Tibial artery (tissue), 4 donors: ENCODE measurements at regions not wholly inside any gene's neighbourhood (a gene's known extent, or its start where the extent isn't known, plus 50 kb on each side); places are given as distances from the start of the nearest gene placed in this dataset.

Source experiments
- DNase-seq, 2 donors: peaks; one replicate each; pipeline ENCODE4 v3.0.0-alpha.2; 2019
- H3K27ac ChIP-seq, 2 donors: fragments of 200-600 bp; sonication (generic) in 1 of 2; 1 replicate in 1 of 2; 2 replicates in 1 of 2; pipeline ENCODE4 v1.5.1; 2018 to 2019; ENCODE audit warnings: mild to moderate bottlenecking in 1 of 2
- H3K27me3 ChIP-seq, 2 donors: fragments of 200-600 bp; sonication (generic) in 1 of 2; one replicate each; pipeline versions ENCODE4 v1.5.1 to v1.6.0; 2016 to 2019
- H3K36me3 ChIP-seq, 3 donors: fragments of 200-600 bp; sonication (generic) in 2 of 3; one replicate each; pipeline ENCODE4 v1.5.1; 2016 to 2019; ENCODE audit warnings: mild to moderate bottlenecking in 2 of 3
- H3K4me1 ChIP-seq, 4 donors: fragments of 200-600 bp; sonication (generic) in 2 of 4; 1 replicate in 3 of 4; 2 replicates in 1 of 4; pipeline ENCODE4 v1.5.1; 2016 to 2019
- H3K4me3 ChIP-seq, 2 donors: fragments of 200-600 bp; sonication (generic) in 1 of 2; 1 replicate in 1 of 2; 2 replicates in 1 of 2; pipeline ENCODE4 v1.5.1; 2018 to 2019; ENCODE audit warnings: mild to moderate bottlenecking in 2 of 2
- H3K9me3 ChIP-seq, 3 donors: fragments of 200-600 bp; sonication (generic) in 1 of 3; one replicate each; pipeline ENCODE4 v1.5.1; 2016 to 2019
- intact Hi-C: fragments of 100-400 bp; cut with DNase I; formaldehyde crosslinking; loops from one replicate; pipeline ENCODE4 v1.15.0; 2023; ENCODE audit warnings: low total_unique reads
- TF ChIP-seq, protein P1 (sequence below), 2 experiments: fragments of 200-600 bp in 1 of 2; fragments of 450-650 bp in 1 of 2; IDR thresholded peaks; one replicate each; pipeline ENCODE4 v1.5.1; 2017 to 2019; ENCODE audit warnings: antibody characterized with exemption in 2 of 2, mild to moderate bottlenecking in 1 of 2, moderate library complexity in 1 of 2

DNA sequence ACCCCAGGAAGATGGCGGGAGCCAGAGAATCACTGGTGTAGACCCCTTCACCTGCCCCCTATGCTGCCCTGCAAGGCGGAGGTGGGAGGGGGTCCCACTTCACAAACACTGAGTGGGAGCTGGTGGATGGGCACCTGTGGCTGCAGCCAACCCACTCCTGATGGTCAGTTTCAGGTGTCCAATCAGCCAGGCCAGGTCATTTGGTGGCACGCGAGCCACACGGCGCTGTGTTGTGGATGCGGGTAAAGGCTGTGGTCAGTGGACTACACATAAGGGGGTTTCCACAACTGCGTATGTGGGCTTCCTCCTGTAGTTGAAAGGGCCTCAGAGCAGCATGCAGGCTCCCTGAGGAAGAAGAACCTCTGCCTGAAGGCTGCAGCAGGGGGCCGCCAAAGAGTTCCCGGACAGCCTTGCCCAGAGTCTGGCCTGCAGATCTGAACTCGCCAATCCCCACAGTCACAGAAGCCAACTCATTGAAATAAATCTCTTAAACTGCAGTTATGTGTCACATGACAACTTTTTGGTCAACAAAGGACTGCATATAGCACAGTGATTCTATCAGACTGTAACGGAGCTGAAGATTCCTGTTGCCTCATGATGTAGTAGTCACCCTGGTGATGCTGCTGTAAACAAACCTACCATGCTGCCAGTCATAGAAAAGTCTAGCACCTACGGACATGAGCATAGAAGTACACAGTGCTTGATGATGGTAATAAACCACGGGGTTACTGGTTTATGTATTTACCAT lies 284.7 kb upstream of the IRX2 start:
- DNase-seq = no peak
- no peak overlapping the region for H3K4me3 ChIP-seq
- no peaks in the 10 kb centered on the region for H3K36me3 ChIP-seq
- no peaks in the 10 kb centered on the region for H3K9me3 ChIP-seq
- no peaks in the 10 kb centered on the region for H3K4me1 ChIP-seq
- intact Hi-C loops = no loop called here
- H3K27ac ChIP-seq = no peak overlapping the region
- no peaks in the 10 kb centered on the region for H3K27me3 ChIP-seq
- TF ChIP-seq, protein P1, sequence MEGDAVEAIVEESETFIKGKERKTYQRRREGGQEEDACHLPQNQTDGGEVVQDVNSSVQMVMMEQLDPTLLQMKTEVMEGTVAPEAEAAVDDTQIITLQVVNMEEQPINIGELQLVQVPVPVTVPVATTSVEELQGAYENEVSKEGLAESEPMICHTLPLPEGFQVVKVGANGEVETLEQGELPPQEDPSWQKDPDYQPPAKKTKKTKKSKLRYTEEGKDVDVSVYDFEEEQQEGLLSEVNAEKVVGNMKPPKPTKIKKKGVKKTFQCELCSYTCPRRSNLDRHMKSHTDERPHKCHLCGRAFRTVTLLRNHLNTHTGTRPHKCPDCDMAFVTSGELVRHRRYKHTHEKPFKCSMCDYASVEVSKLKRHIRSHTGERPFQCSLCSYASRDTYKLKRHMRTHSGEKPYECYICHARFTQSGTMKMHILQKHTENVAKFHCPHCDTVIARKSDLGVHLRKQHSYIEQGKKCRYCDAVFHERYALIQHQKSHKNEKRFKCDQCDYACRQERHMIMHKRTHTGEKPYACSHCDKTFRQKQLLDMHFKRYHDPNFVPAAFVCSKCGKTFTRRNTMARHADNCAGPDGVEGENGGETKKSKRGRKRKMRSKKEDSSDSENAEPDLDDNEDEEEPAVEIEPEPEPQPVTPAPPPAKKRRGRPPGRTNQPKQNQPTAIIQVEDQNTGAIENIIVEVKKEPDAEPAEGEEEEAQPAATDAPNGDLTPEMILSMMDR (IDR thresholded peaks at IDR 0.05) = no peak

DNA sequence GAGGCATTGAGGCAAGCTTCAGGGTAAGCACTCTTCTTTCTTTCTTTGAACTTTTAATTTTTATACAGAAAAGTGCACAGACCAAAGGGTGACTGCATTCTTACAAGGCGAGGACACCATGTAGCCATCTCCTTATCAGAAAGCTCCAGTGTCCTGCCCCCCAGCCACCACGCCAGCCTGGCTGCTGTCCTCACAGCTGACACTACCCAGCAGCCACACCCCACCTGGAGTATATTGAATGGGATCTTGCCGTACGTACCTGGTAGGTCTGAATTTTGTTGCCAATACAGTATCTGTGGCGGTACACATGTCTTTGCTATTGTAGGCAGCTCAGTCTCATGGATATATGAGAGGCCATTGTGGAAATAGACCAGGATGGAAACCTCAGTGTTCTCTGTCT lies 284.0 kb upstream of the IRX2 start:
- Histone ChIP-seq H3K9me3 (no peaks in the 10 kb centered on the region), H3K27ac (no peak overlapping the region), H3K4me3 (no peak overlapping the region), H3K36me3 (no peaks in the 10 kb centered on the region), H3K4me1 (no peaks in the 10 kb centered on the region), H3K27me3 (no peaks in the 10 kb centered on the region)
- TF ChIP-seq, protein P1 (IDR thresholded peaks at IDR 0.05) = no peak
- intact Hi-C loops = no loop called here
- DNase-seq = no peak

DNA sequence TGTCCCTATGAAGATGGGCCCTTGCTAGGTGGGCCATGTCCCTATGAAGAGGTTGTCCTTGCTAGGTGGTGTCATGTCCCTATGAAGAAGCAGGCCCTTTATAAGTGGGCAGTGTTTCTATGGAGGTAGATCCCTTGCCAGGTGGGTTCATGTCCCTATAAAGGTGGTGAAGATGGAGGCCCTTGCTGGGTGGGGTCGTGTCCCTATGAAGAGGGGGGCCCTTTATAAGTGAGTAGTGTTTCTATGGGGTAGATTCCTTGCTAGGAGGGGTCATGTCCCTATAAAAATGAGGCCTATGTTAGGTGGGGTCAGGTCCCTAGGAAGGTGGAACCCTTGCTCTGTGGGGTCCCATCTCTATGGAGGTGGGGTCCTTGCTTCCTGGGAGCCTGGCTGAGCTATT lies 283.4 kb upstream of the IRX2 start:
- H3K9me3 ChIP-seq = no peaks in the 10 kb centered on the region
- TF ChIP-seq, protein P1 (IDR thresholded peaks at IDR 0.05) = no peak
- H3K27ac ChIP-seq = no peak overlapping the region
- H3K27me3 ChIP-seq = no peaks in the 10 kb centered on the region
- DNase-seq = no peak
- H3K4me3 ChIP-seq = no peak overlapping the region
- no peaks in the 10 kb centered on the region for H3K36me3 ChIP-seq
- no peaks in the 10 kb centered on the region for H3K4me1 ChIP-seq
- intact Hi-C loops = no loop called here

DNA sequence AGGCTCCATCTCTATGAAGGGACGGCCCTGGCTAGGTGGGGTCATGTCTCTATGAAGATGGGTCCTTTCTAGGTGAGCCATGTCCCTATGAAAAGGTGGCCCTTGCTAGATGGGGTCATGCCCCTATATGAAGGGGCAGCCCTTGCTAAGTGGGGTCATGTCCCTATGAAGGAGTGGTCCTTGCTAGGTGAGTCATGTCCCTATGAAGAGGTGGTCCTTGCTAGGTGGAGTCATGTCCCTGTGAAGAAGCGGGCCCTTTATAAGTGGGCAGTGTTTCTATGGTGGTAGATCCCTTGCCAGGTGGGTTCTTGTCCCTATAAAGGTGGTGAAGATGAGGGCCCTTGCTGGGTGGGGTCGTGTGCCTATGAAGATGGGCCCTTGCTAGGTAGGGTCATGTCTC lies 283.0 kb upstream of the IRX2 start:
- no peak for DNase-seq
- H3K27ac ChIP-seq = no peak overlapping the region
- TF ChIP-seq, protein P1 (IDR thresholded peaks at IDR 0.05) = no peak
- no peaks in the 10 kb centered on the region for H3K27me3 ChIP-seq
- H3K4me1 ChIP-seq = no peaks in the 10 kb centered on the region
- H3K36me3 ChIP-seq = no peaks in the 10 kb centered on the region
- H3K4me3 ChIP-seq = no peak overlapping the region
- no peaks in the 10 kb centered on the region for H3K9me3 ChIP-seq
- intact Hi-C loops = no loop called here

DNA sequence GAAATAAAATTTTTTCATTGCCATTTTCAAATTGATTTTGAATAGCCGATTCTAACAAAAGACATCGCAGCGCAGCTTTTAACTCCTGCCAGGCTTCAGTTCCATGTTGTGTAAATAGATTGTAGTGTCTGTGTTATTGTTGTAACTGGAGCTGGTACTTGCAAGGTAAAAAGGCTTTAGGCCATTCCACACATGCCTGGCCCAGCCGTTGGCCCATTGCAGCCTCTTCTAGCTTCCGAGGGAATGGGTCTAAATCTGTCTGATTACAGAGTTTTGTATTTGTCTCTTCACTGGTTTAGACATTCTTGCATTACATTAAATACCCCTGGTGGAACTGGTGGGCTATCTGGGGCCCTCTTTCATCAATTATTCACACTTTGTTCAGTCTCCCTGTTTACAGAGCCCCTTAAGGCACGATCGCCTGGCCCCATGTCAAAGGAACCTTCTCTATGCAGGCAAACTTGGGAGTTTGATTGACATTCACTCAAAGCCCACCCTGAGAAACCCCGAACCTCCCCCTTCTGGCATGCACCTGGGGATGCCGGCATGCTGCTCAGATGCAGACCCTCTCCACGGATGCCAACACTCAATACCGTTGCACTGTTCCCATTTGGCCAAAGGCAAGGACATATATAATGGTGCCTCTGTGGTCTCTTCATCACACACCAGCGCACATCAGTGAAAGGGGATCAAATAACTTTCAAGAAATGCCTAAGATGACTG lies 281.7 kb upstream of the IRX2 start:
- TF ChIP-seq, protein P1 (IDR thresholded peaks at IDR 0.05) = no peak
- no peak overlapping the region for H3K4me3 ChIP-seq
- no peaks in the 10 kb centered on the region for H3K4me1 ChIP-seq
- no peak for DNase-seq
- intact Hi-C loops = no loop called here
- H3K27ac ChIP-seq = no peak overlapping the region
- H3K27me3 ChIP-seq = no peaks in the 10 kb centered on the region
- H3K36me3 ChIP-seq = no peaks in the 10 kb centered on the region
- H3K9me3 ChIP-seq = no peaks in the 10 kb centered on the region
